Sigmoid colon (tissue), 4 donors: ENCODE measurements at regions not wholly inside any gene's neighbourhood (a gene's known extent, or its start where the extent isn't known, plus 50 kb on each side); places are given as distances from the start of the nearest gene placed in this dataset.

Experiments used
- CTCF ChIP-seq, 4 experiments: fragments of 450-650 bp in 3 of 4; fragments of 200-600 bp in 1 of 4; IDR thresholded peaks; one replicate each; pipeline ENCODE4 v1.5.1; 2016 to 2019; ENCODE audit warnings: antibody characterized with exemption in 4 of 4, mild to moderate bottlenecking in 3 of 4, moderate library complexity in 2 of 4
- EP300 ChIP-seq, 4 donors: sonication (generic); formaldehyde crosslinking; IDR thresholded peaks; one replicate each; pipeline ENCODE4 v1.6.1; 2017; ENCODE audit warnings: antibody characterized with exemption in 4 of 4
- POLR2A ChIP-seq, 2 donors: fragments of 450-650 bp; IDR thresholded peaks; one replicate each; pipeline ENCODE4 v1.6.1; 2016; ENCODE audit warnings: antibody characterized with exemption in 2 of 2, mild to moderate bottlenecking in 2 of 2, moderate library complexity in 2 of 2
- POLR2AphosphoS5 ChIP-seq, 4 donors: sonication (generic); formaldehyde crosslinking; IDR thresholded peaks; one replicate each; pipeline ENCODE4 v1.6.1; 2017; ENCODE audit warnings: antibody characterized with exemption in 4 of 4

- TF ChIP-seq CTCF (IDR thresholded peaks at IDR 0.05) (peak in 3 of 4 experiments; percentile 35 to 77 (median 52)), POLR2AphosphoS5 (IDR thresholded peaks at IDR 0.05) (no peak), POLR2A (IDR thresholded peaks at IDR 0.05) (no peak), EP300 (IDR thresholded peaks at IDR 0.05) (no peak)
Measured at GRCh38 chr15:31867536-31868442, 162.5 kb upstream of the CHRNA7 start.
